GM18508 (cell line): ENCODE measurements at regions not wholly inside any gene's neighbourhood (a gene's known extent, or its start where the extent isn't known, plus 50 kb on each side); places are given as distances from the start of the nearest gene placed in this dataset.
"Not testable (repeated sequence)": the region's sequence is repeated elsewhere in the genome, so short reads cannot be mapped to it uniquely, and the experiment has no call there.

Experiments
- ATAC-seq: cut with Tn5 transposase; IDR thresholded peaks from one replicate; pipeline ENCODE4 v1.9.1; 2021; ENCODE audit warnings: moderate number of reproducible peaks; ENCODE audit not compliant: insufficient read depth, unreplicated experiment

- no peak for ATAC-seq
Measured at GRCh38 chr2:5164776-5165525, 527.2 kb upstream of the SOX11 start.

GRCh38 chr2:5172923-5173322 lies 519.3 kb upstream of the SOX11 start:
- ATAC-seq = no peak

GRCh38 chr2:5173876-5174535 lies 518.2 kb upstream of the SOX11 start:
- no peak for ATAC-seq

GRCh38 chr2:5175231-5175630 lies 517.0 kb upstream of the SOX11 start:
- no peak for ATAC-seq

- no peak for ATAC-seq
Measured at GRCh38 chr2:5176764-5177163, 515.4 kb upstream of the SOX11 start.

DNA sequence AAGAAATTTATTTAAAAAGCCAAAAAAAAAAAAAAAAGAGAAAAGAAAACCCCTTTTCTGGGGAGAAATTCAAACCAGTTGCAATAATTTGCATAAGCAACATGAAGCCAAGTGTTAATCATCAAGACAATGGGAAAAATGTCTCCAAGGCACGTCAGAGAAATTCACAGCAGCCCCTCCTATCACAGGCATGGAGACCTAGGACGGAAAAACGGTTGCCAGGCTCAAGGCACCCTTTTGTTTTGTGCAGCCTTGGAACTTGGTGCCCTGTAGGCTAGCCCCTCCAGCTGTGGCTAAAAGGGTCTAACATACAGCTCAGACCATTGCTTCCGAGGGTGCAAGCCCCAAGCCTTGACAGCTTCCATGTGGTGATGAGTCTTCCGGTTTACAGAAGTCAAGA lies 509.2 kb upstream of the SOX11 start:
- ATAC-seq = no peak

DNA sequence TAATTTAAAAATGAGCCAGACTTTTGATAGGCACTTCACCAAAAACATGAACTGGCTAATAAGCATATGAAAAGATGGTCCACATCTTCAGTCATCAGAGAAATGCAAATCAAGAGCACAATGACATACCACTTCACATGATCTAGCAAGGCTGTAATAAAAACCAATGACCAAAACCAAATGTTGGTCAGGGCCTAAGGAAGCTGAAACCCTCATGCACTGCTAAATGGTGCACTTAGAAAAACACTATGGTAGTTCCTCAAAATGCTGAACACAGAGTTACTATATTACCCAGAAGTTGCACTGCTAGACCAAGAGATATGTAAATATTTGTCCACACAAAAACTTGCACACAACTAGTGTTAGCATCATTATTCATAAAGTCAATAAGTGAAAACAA lies 504.9 kb upstream of the SOX11 start:
- ATAC-seq = no peak

GRCh38 chr2:5188636-5189035 lies 503.5 kb upstream of the SOX11 start:
- no peak for ATAC-seq

DNA sequence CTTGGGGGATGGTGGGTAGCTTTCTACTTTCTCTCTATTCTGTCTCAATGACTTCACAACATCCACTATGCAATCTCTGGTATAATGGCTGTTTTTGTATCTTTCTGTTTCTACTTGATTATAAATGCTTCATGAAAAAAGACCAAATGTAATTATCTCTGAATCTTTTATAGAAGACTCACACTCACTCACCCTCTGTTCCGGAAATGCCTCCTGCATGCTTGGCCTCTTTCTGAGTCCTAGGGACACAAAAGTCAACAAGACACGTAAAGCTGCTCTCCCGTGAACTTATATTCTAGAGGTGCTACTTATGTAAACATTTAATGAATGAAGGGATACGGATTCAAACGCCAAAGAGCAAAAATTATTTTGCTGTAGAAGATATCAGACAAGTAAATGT lies 502.2 kb upstream of the SOX11 start:
- ATAC-seq = no peak

GRCh38 chr2:5195636-5196035 lies 496.5 kb upstream of the SOX11 start:
- ATAC-seq = no peak

DNA sequence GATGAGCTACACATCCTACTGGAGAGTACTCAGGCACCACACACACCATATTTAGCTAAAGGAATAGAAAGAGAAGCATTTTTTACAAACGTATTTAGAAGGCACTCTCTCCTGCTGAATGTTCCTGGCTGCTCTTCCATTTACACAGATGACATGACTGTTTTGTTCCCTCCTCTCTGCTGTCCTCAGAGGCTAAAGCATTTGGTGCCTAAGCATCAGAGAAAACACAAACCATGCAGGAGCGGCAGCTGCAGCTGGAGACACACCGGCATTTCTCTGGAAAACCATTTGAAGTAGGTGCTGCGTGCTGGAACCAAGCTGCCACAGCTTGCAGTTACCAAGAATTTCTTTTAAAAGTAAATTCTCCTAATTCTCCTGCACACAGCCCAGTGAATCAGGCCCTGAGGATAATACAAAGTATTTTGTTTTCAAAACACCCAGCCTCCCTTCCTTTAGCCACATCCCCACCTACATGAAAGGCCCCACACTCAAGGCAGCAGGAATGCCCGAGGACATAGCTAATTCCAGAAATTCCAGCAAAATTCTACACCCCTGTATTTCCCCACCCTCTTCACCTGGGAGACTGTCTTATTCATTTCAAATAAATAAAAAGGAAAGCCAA lies 488.9 kb upstream of the SOX11 start:
- no peak for ATAC-seq

DNA sequence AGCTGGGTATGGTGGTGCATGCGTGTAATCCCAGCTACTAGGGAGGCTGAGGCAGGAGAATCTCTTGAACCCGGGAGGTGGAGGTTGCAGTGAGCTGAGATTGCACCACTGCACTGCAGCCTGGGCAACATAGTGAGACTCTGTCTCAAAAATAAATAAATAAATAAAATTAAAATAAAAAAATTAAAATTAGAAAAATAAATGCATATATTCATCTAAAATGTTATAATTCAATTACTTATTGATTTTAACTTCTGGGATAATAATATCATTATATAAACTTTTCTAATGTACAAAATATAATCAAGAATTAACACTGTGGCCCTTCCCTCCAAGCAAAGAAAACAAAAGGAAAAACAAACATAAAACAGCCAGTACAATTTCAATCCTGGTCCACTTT lies 485.4 kb upstream of the SOX11 start:
- ATAC-seq = not testable (repeated sequence)

DNA sequence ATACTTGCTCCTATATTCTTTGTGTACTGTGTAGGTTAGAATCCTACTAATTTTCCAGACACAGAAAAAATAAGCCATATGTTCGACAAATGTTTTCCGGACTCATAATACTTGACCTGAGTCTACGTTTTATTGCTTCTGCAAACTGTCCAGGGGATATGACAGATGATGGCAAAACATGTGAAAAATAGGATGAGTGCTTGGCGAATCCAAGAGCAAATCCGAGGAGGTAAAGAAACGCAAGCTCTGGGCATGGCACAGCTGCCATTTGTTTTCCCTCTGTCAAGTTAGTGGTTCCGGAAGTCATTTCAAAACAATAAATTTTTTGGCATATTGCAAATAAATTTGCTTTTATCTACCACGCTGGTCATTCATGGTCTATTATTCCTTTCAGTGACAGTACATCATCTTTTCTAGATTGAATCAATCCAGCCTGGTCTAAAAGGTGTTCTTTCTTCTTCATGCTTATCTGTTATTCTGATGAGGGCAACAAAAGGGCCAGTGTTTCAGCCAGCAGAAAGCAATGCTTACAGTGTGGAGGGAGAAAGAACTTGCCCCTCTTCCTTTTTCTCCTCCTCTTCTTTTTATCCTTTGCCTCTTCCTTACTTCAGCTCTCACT lies 476.1 kb upstream of the SOX11 start:
- ATAC-seq = no peak

DNA sequence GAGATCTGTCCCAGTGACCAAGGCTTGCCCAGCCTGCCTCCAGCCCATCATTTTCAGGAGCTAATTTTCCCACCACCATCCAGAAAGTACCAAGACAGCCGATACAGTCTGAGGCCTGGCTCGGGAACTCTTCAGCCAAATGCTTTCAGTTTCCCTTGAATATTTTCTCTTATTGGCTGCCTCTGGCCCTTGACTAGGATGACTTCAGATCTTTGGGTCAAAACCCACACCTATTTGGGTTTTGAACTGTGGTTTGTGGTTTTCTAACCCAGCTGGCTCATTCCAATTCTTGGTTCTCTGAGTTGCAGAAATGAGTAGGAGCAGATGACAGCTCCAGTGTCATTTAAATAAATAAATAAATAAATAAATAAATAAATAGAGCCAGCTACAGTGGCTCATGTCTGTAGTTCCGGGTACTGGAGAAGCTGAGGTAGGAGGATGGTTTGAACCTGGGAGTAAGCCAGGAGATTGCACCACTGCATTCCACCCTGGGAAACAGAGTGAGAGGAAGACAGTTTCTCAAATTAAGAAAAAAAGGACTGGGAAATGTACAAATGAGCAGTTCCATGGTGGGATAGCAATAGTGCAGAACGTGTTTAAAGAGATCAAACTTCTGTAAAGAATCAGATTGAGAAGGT lies 465.0 kb upstream of the SOX11 start:
- ATAC-seq = no peak

DNA sequence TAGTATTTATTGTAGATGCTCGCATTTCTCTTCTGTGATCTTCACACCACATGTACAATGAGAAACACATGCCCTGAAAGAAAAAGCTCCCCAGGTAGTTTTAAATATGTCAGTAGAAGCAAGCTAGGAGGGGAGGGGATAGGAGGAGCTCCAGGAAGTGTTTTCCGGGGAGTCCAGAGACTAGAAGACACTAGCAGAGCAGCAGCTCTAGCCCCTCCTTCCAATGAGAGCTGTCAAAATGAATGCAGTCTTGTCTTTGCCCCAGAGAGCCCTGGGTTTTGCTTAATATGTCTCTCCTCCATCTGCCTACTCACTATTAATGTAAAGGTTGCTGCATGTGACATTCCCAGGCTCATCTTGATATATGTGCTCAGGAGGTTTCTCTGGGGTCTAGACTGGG lies 462.6 kb upstream of the SOX11 start:
- no peak for ATAC-seq

- no peak for ATAC-seq
Measured at GRCh38 chr2:5230444-5230843, 461.7 kb upstream of the SOX11 start.

DNA sequence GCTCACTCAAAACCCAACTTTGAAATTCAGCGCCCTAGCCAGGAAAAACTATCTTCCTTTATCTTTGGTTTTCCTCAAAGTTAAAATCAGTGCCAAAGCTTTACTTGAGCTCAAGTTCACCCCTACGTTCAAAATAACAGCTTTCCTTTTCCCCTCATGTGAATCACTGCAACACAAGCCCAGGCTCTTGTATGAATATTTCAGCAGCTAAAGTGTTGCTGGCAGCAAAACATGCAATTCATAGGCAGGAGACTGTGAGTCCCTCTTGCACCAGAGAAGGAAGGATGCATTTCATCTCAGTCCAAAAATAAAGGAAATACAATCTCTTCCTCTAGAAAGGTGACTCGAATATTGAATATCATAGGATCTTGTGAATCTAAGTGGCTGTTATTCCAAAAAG lies 461.3 kb upstream of the SOX11 start:
- ATAC-seq = no peak

GRCh38 chr2:5231287-5231686 lies 460.9 kb upstream of the SOX11 start:
- ATAC-seq = no peak

DNA sequence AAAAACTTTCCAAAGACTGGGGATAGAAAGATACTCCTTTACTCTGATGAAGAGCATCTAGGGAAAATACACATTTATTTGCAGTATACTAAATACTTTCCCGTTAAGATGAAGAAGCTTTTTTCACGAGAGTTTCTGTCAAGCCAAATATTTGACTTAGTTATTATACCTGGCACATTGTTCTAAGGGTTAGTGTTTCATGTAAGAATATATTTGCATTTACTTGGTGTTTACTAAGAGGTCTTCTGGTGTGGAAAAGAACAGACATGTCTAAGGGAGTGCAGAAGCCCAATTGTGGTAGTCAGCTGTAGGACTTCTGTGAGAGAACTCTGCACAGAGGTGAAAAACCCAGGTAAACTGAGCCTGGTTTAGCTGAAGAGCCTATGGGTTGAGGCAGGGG lies 457.6 kb upstream of the SOX11 start:
- no peak for ATAC-seq

DNA sequence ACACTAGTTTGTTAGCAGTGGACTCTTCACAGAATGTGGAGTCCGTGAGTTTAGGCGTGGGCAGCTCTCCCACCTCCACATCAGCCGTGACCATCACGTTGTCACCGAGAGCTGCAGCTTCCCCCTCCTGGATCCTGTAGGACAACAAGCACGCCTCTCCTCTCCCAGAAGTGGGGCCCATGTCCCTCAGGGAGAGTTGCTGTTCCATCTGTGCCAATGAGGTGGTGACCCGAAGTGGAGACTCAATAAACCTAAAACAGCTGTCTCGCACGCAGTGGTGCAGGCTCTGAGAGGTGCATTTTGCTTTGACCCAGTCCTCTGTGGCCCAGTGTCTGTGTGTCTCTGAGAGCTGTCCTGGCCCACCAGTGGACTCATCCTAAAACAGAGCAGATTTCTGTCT lies 456.5 kb upstream of the SOX11 start:
- ATAC-seq = no peak

GRCh38 chr2:5236249-5236648 lies 455.9 kb upstream of the SOX11 start:
- ATAC-seq = no peak
